ENCODE measurements at regions not wholly inside any gene's neighbourhood (a gene's known extent, or its start where the extent isn't known, plus 50 kb on each side); places are given as distances from the start of the nearest gene placed in this dataset.

GRCh38 chr9:80839821-80840675 lies 849.3 kb downstream of the TLE1 start:
- no peak for DNase-seq (ENCODE audit: low read depth)

GRCh38 chr9:80836013-80836412 lies 853.3 kb downstream of the TLE1 start:
- no peak for DNase-seq (ENCODE audit: low read depth)

- no peak for DNase-seq (ENCODE audit: low read depth)
Observed at GRCh38 chr9:80831751-80832150, 857.6 kb downstream of the TLE1 start.

- DNase-seq (ENCODE audit: low read depth) = no peak
Observed at GRCh38 chr9:80811656-80812055, 877.7 kb downstream of the TLE1 start.

GRCh38 chr9:80811003-80811402 lies 878.3 kb downstream of the TLE1 start:
- DNase-seq (ENCODE audit: low read depth) = no peak

GRCh38 chr9:80806671-80807070 lies 882.7 kb downstream of the TLE1 start:
- DNase-seq (ENCODE audit: low read depth) = no peak

GRCh38 chr9:80804873-80805272 lies 884.5 kb downstream of the TLE1 start:
- DNase-seq (ENCODE audit: low read depth) = no peak

GRCh38 chr9:80797831-80798688 lies 891.3 kb downstream of the TLE1 start:
- DNase-seq (ENCODE audit: low read depth) = no peak

- no peak for DNase-seq (ENCODE audit: low read depth)
Observed at GRCh38 chr9:80797101-80797829, 892.1 kb downstream of the TLE1 start.

- DNase-seq (ENCODE audit: low read depth) = no peak
Observed at GRCh38 chr9:80796632-80797031, 892.7 kb downstream of the TLE1 start.

- no peak for DNase-seq (ENCODE audit: low read depth)
Observed at GRCh38 chr9:80794197-80794596, 895.1 kb downstream of the TLE1 start.

- DNase-seq (ENCODE audit: low read depth) = no peak
Observed at GRCh38 chr9:80793706-80794105, 895.6 kb downstream of the TLE1 start.

GRCh38 chr9:80792726-80793125 lies 896.6 kb downstream of the TLE1 start:
- no peak for DNase-seq (ENCODE audit: low read depth)

- DNase-seq (ENCODE audit: low read depth) = no peak
Observed at GRCh38 chr9:80791836-80792235, 897.5 kb downstream of the TLE1 start.

GRCh38 chr9:80790764-80791163 lies 898.6 kb downstream of the TLE1 start:
- no peak for DNase-seq (ENCODE audit: low read depth)

- DNase-seq (ENCODE audit: low read depth) = no peak
Observed at GRCh38 chr9:80789831-80790230, 899.5 kb downstream of the TLE1 start.

GRCh38 chr9:80787636-80788035 lies 901.7 kb downstream of the TLE1 start:
- DNase-seq (ENCODE audit: low read depth) = no peak

GRCh38 chr9:80784647-80785046 lies 904.7 kb downstream of the TLE1 start:
- no peak for DNase-seq (ENCODE audit: low read depth)

- no peak for DNase-seq (ENCODE audit: low read depth)
Observed at GRCh38 chr9:80775971-80776370, 913.4 kb downstream of the TLE1 start.

GRCh38 chr9:80775530-80775929 lies 913.8 kb downstream of the TLE1 start:
- no peak for DNase-seq (ENCODE audit: low read depth)

- DNase-seq (ENCODE audit: low read depth) = no peak
Observed at GRCh38 chr9:80771555-80772347, 917.6 kb downstream of the TLE1 start.

GRCh38 chr9:80763536-80763935 lies 925.8 kb downstream of the TLE1 start:
- DNase-seq (ENCODE audit: low read depth) = no peak

All from activated T-cell treated with anti-CD3 and anti-CD28 coated beads for 48 hours (primary cell).